Left ventricle myocardium inferior (tissue), 1 donor: ENCODE measurements at regions not wholly inside any gene's neighbourhood (a gene's known extent, or its start where the extent isn't known, plus 50 kb on each side); places are given as distances from the start of the nearest gene placed in this dataset.

Source experiments
- DNase-seq: peaks from one replicate; pipeline ENCODE4 v3.0.0-alpha.2; 2020
- H3K27ac ChIP-seq: fragments of 200-600 bp; replicated peaks from 2 replicates; pipeline ENCODE4 v1.8.0; 2021
- H3K27me3 ChIP-seq: fragments of 200-600 bp; 2 replicates; pipeline ENCODE4 v1.8.0; 2021; ENCODE audit warnings: low read depth
- H3K36me3 ChIP-seq: fragments of 200-600 bp; 2 replicates; pipeline ENCODE4 v1.8.0; 2021
- H3K4me1 ChIP-seq: fragments of 200-600 bp; 2 replicates; pipeline ENCODE4 v1.8.0; 2021
- H3K4me3 ChIP-seq: fragments of 200-600 bp; 2 replicates; pipeline ENCODE4 v1.8.0; 2021; ENCODE audit warnings: mild to moderate bottlenecking, moderate library complexity
- H3K9me3 ChIP-seq: fragments of 200-600 bp; replicated peaks from 2 replicates; pipeline ENCODE4 v1.8.0; 2021
- intact Hi-C: fragments of 100-400 bp; cut with micrococcal nuclease; formaldehyde crosslinking; loops from one replicate; pipeline ENCODE4 v1.11.0; 2022
- TF ChIP-seq, protein P1 (sequence below): fragments of 200-600 bp; IDR thresholded peaks from 2 replicates; pipeline ENCODE4 v1.8.0; 2021; ENCODE audit warnings: antibody characterized with exemption, mild to moderate bottlenecking, borderline replicate concordance
- donor health status: DM: no; HTN: yes; CAD: no; lungs with severe emphysema.

GRCh38 chr4:8762356-8762755 lies 109.3 kb downstream of the HMX1 start:
- no peak for DNase-seq

DNA sequence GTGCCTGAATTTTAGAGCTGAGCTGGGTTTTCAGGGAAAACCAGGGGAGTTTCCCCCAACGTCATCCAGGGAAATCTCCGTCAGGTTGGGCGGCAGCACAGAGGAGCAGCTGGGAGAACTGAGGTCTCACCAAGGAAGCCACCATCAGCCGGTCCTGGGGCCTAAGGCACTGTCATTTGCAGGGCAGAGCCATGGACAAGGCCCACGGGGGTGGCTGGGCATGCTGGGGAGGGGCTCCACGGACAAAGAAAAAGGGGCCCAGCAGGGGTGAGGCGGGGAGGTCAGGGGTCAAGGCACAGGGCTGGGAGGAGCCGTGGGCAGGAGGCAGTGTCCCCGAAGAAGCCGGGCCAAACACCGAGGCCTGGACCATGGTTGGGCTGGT lies 109.8 kb downstream of the HMX1 start:
- H3K27ac ChIP-seq: no peak overlapping the region
- H3K9me3 ChIP-seq: no peaks in the 10 kb centered on the region
- no peak overlapping the region for H3K4me3 ChIP-seq
- no peaks in the 10 kb centered on the region for H3K4me1 ChIP-seq
- no peak for DNase-seq
- intact Hi-C loops: no loop called here
- no peaks in the 10 kb centered on the region for H3K36me3 ChIP-seq
- TF ChIP-seq, protein P1, sequence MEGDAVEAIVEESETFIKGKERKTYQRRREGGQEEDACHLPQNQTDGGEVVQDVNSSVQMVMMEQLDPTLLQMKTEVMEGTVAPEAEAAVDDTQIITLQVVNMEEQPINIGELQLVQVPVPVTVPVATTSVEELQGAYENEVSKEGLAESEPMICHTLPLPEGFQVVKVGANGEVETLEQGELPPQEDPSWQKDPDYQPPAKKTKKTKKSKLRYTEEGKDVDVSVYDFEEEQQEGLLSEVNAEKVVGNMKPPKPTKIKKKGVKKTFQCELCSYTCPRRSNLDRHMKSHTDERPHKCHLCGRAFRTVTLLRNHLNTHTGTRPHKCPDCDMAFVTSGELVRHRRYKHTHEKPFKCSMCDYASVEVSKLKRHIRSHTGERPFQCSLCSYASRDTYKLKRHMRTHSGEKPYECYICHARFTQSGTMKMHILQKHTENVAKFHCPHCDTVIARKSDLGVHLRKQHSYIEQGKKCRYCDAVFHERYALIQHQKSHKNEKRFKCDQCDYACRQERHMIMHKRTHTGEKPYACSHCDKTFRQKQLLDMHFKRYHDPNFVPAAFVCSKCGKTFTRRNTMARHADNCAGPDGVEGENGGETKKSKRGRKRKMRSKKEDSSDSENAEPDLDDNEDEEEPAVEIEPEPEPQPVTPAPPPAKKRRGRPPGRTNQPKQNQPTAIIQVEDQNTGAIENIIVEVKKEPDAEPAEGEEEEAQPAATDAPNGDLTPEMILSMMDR: no peak
- H3K27me3 ChIP-seq: peaks cover 76% of the 10 kb centered on the region

More at GRCh38 chr4:8762356-8762755, 109.3 kb downstream of the HMX1 start:
- Histone ChIP-seq H3K27ac (no peak overlapping the region), H3K27me3 (peaks cover 80% of the 10 kb centered on the region), H3K36me3 (no peaks in the 10 kb centered on the region), H3K4me1 (no peaks in the 10 kb centered on the region), H3K9me3 (no peaks in the 10 kb centered on the region), H3K4me3 (no peak overlapping the region)
- intact Hi-C loops: no loop called here
- TF ChIP-seq, protein P1: no peak

GRCh38 chr4:8761167-8761823 lies 110.3 kb downstream of the HMX1 start:
- Histone ChIP-seq H3K4me1 (no peaks in the 10 kb centered on the region), H3K4me3 (no peak overlapping the region), H3K27me3 (peaks cover 71% of the 10 kb centered on the region), H3K9me3 (no peaks in the 10 kb centered on the region), H3K27ac (no peak overlapping the region), H3K36me3 (no peaks in the 10 kb centered on the region)
- intact Hi-C loops: no loop called here
- no peak for DNase-seq
- TF ChIP-seq, protein P1: no peak

GRCh38 chr4:8760561-8760960 lies 111.1 kb downstream of the HMX1 start:
- no peak overlapping the region for H3K27ac ChIP-seq
- TF ChIP-seq, protein P1: no peak

DNA sequence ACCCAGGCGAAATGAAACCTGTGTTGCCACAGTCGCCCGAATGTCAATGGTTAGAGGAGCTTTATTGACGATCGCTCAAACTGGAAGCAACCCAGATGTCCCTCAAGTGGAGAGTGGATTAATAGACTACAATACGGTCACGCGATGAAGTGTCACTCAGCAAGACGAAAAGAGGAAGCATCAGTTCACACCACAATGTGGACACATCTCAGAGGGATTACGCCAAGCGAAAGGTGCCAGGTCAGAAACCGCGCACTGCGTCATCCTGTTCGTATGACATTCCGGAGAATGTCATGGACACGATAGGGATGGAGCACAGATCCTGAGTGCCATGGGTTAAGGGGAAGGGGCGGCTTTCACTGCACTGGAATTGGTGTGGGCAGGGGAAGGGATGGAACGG lies 111.7 kb downstream of the HMX1 start:
- DNase-seq: no peak
- Histone ChIP-seq H3K27me3 (peaks cover 64% of the 10 kb centered on the region), H3K27ac (no peak overlapping the region), H3K4me3 (no peak overlapping the region), H3K36me3 (no peaks in the 10 kb centered on the region), H3K9me3 (no peaks in the 10 kb centered on the region), H3K4me1 (no peaks in the 10 kb centered on the region)
- TF ChIP-seq, protein P1: no peak
- intact Hi-C loops: no loop called here

More at GRCh38 chr4:8760561-8760960, 111.1 kb downstream of the HMX1 start:
- intact Hi-C loops: no loop called here
- H3K4me1 ChIP-seq: no peaks in the 10 kb centered on the region
- no peaks in the 10 kb centered on the region for H3K36me3 ChIP-seq
- H3K4me3 ChIP-seq: no peak overlapping the region
- H3K9me3 ChIP-seq: no peaks in the 10 kb centered on the region
- DNase-seq: no peak
- H3K27me3 ChIP-seq: peaks cover 64% of the 10 kb centered on the region
